ENCODE measurements at regions not wholly inside any gene's neighbourhood (a gene's known extent, or its start where the extent isn't known, plus 50 kb on each side); places are given as distances from the start of the nearest gene placed in this dataset.

GRCh38 chr1:208449951-208450350 is 205.8 kb upstream of the PLXNA2 start:
- TF ChIP-seq EZH2 (IDR thresholded peaks at IDR 0.05; ENCODE audit: insufficient read depth, poor library complexity, severe bottlenecking) (no peak), EZH2phosphoT487 (IDR thresholded peaks at IDR 0.05; ENCODE audit: insufficient read depth, low read depth) (no peak)
